GM18517 (cell line): ENCODE measurements at regions not wholly inside any gene's neighbourhood (a gene's known extent, or its start where the extent isn't known, plus 50 kb on each side); places are given as distances from the start of the nearest gene placed in this dataset.
A peak's percentile ranks its signal among the peaks of the same experiment; 100 is the strongest.

Experiments
- ATAC-seq: cut with Tn5 transposase; IDR thresholded peaks from one replicate; pipeline ENCODE4 v1.9.1; 2021; ENCODE audit warnings: mild to moderate bottlenecking, moderate library complexity; ENCODE audit not compliant: unreplicated experiment

DNA sequence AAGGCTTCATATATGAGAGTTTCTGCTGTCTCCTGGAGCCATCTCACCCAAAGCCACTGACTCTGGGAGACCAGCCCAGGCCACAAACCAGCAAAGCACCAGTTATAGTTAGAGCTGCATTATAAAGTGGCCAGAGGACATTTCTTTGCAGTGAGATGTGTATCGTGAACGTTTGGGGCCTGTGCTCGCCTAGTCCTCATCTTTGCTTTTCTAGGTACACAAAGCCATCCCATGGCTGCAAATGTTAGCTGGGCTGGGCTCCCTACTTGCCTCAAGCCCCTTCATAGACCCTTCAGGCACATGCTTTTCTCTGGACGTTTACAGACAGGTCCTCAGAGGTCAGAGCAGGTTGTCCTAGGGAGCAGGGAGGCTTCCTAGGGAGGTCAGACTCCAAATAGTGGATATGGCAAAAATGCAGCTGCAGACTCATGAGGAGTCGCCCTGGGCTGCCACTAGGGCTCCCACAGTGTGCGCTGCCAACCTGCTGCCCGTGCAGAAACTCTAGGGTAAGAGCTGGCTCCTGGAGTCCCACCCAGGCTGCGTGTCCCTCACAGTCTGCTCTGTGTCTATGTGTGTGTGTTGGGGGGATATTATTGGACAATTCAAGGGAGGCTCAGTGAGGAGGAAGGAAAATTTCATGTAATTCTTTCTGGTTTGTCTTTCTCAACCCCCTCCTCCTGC is 141.0 kb downstream of the RPIA start:
- ATAC-seq, result peak; percentile 44

DNA sequence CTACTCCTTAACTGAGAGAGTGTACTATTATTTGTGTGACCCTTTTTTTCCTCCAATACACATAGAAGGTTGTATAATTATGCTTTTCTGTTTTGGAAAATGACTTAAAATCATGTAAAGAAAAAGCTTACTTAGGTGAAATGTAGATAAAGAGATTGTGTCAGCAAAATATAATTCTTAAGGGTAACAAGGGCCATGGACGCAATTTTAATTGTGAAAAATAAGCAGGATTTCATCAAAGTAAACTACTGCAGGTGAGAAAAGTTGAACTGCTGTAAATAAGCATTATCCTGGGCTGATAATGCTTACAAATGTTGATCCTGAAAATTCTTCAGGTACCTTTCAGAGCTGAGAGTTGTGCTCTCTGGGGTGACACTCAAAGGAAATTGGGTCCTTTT is 141.5 kb downstream of the RPIA start:
- no peak for ATAC-seq

DNA sequence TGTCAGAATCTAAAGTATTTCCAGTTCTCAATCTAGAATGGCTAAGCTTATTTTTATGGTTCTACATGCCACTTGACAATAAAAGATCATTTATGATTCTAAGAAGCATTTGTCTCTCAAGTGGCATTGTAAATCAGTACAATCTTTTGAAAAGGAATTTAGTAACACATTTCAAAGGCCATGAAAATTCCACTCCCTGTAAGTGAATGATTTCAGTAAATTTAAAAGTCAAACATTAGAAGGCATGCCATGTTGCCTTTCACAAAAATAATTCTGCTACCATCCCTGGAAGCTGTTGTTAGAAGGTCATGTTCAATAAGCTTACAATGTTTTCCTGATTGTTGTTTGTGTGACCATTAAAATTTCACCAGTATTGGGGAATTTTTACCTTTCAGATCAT is 142.9 kb downstream of the RPIA start:
- no peak for ATAC-seq

- no peak for ATAC-seq
Measured at GRCh38 chr2:88834866-88835265, 143.4 kb downstream of the RPIA start.

DNA sequence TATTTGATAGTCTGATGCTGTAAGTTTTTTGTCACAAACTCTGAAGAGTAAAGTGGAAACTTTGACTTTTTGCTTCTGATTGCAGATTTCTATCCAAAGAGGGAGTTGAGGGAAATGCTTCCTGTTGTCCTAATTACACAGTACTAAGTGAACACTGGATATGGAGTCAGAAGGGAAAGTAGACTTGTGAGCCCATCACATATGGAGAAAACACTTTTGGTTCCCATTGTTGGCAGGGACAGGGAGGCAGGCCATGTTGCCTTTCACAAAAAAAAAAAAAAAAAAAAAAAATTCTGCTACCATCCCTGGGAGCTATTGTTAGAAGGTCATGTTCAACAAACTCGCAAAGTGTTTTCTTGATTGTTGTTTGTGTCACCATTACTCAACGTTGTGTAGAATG is 144.3 kb downstream of the RPIA start:
- ATAC-seq, result no peak

DNA sequence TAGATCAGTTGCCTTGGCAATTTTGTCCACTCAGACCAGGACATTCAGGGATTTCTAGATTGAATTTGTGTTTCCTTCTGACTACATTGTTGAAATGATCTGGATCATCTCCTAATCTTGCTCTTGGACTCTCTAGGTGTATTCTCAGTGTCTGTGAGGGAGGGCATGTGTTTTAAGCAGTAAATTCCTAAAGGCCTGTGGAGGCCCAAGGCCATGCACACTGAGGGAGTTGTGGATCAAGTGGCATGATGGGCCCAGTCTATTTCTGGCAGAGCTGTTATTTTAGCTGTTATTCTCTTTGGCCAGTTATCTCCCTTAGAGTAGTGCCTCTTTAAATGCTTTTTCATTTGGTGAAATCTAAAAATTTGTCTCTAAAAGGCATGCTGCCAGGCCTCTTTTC is 144.9 kb downstream of the RPIA start:
- no peak for ATAC-seq

DNA sequence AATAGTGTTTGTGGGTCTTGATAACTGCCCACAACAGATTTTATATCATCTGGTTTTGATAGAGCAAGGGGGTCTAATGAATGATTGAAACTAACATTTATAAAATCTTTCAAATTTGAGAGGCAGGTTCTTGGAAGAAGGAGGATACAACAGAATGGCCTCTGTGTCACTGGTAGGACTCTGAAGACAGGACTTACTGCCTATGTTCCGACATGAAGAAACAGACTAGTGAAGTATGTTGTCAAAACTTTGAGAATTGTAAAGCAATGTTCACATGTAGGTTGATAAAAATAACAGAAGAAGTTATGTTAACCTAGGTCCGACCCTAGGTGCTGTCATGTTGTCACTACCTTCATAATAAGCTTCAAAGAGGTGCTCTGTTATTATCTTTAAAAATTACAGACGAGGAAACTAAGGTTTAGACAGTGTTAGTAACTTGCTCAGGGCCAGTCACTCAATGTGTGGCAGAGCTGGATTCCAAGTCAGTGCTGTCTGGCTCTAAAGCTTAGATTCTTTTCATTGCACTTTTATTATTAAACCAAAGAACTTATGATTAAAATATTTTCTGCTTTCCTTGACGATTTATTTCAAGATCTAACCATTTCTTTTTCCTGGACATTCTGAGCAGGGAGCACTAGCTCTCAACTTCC is 146.2 kb downstream of the RPIA start:
- peak; percentile 8 for ATAC-seq

- peak; percentile 82 for ATAC-seq
Measured at GRCh38 chr2:88838165-88838635, 146.7 kb downstream of the RPIA start.

DNA sequence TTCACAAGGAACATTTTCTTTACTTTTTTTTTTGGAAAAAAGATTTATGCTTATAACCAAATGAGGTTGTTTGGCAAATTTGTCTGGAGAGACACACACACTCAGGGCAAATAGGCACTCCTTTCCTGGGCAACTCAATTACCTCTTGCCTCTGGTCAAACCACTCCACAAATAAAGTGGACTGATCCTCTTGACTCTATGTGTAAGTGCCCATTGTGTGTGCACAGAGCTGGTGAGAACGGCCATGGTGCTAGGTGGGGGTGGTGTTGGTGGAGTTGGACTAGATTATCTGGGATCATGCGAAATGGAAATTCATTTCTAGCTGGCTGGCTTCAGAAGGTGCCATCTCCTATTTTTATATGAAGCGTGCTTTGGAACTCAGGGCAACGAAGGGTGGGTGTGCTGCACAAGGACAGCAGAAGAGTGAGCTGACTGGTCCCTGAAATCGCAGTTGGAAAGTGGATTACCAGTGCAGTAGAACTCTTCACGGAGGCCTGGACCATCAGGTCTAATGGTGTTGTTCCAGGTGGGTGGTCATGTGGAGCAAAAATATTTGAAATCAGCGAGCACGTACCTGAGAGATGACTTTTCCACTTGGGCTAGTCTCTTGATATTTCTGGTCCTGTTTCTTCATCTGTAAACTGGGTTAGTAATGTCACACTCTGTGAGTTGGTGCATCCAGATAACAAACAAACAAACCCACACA is 149.9 kb downstream of the RPIA start:
- ATAC-seq, result no peak

DNA sequence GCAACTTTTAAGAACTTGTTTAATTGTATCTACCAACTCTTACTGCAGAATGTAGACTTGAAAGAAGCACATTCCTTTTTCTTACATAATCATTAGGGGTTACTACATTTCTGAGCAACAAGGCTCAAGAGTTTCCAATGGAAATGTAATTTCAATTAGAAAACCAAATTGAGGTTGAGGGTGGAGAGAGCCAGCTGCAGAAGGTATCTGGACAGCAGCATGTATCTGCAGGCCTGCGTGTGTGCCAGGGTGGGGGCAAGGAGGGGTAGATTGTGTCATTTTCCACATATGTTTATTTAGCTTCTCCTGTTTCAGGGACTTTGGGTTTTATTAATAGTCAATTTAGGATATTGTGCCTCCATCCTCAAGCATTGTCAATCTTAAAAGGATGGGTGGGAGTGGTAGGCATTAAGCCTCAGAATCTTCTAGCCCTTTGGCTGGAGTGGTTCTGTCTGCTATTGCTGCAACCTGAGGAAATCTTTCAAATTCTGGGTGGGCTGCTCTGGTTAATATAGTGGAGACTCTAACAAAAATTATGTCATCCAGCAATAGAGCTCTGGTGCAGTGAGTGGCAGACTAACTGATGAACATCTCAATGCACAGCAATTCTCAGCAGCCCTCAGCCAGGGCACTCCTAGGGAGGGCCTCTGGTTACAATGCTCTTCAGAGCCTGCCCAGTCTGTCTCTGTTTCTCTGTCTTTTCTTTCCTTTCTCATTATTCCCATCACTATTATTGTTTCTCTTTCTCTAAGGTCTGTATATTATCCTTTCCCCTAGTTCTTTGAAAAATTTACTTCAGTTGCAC is 151.4 kb downstream of the RPIA start:
- ATAC-seq, result no peak

- ATAC-seq, result no peak
Measured at GRCh38 chr2:88843651-88844050, 152.2 kb downstream of the RPIA start.

GRCh38 chr2:88844960-88845359 is 153.5 kb downstream of the RPIA start:
- ATAC-seq, result no peak

- ATAC-seq, result peak; percentile 91
Measured at GRCh38 chr2:88845772-88846661, 154.5 kb downstream of the RPIA start.

DNA sequence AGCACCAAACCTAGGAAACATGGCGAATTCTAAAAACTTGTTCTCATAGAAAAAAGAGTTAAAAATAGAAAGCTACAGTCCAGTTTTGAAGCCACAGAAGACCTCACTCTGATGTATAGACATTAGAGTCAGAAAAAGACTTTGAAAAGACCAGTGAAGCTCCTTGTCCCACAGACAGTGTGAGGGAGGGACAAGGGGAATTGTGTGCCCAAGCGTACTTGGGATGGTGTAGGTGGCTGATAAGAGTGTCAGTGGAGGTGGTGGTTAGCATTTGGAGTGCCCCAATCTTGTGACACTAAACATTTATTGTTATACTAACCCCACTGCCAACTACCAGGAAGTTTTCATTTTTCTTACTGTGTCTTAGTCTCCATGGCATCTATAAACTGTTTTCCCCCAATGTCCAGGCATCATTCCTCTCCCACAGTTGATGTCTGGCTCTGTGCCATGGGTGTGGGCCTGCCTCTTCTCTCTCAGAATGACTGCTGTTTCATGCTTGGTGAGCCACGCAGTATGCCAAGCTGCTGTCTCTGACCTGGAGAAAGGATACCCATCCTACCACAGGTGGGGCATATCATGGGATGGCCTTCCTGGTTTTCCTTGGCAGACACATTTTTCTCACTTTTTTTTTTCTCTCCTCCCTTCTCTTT is 161.4 kb downstream of the RPIA start:
- ATAC-seq, result no peak

GRCh38 chr2:88853403-88853790 is 161.9 kb downstream of the RPIA start:
- no peak for ATAC-seq

- no peak for ATAC-seq
Measured at GRCh38 chr2:88854528-88854927, 163.1 kb downstream of the RPIA start.

- ATAC-seq, result peak; percentile 40
Measured at GRCh38 chr2:88855620-88856408, 164.3 kb downstream of the RPIA start.

GRCh38 chr2:88856409-88857135 is 165.1 kb downstream of the RPIA start:
- peak; percentile 15 for ATAC-seq
